Lower leg skin (tissue), 4 donors: ENCODE measurements at regions not wholly inside any gene's neighbourhood (a gene's known extent, or its start where the extent isn't known, plus 50 kb on each side); places are given as distances from the start of the nearest gene placed in this dataset.
A peak's percentile ranks its signal among the peaks of the same experiment; 100 is the strongest.

Experiments
- DNase-seq, 2 donors: peaks; one replicate each; pipeline ENCODE4 v3.0.0-alpha.2; 2019; ENCODE audit warnings: low spot score in 2 of 2
- H3K4me3 ChIP-seq: fragments of 200-600 bp; sonication (generic); 2 replicates; pipeline ENCODE4 v1.5.1; 2017; ENCODE audit warnings: mild to moderate bottlenecking, low read depth; ENCODE audit not compliant: poor library complexity, severe bottlenecking
- CTCF ChIP-seq, 3 donors: fragments of 450-650 bp; IDR thresholded peaks; one replicate each; pipeline ENCODE4 v1.5.1; 2016; ENCODE audit warnings: antibody characterized with exemption in 3 of 3, mild to moderate bottlenecking in 3 of 3, moderate library complexity in 2 of 3
- POLR2A ChIP-seq, 2 donors: fragments of 450-650 bp; IDR thresholded peaks; one replicate each; pipeline ENCODE4 v1.6.1; 2016 to 2017; ENCODE audit warnings: antibody characterized with exemption in 2 of 2, mild to moderate bottlenecking in 1 of 2, moderate library complexity in 1 of 2
- WGBS, 2 donors: methylation state at CpG; one replicate each; pipeline ENCODE4 v1.1.5; 2018; 5-methylcytosine and 5-hydroxymethylcytosine counted together
- intact Hi-C: fragments of 100-400 bp; cut with DNase I; formaldehyde crosslinking; loops from one replicate; pipeline ENCODE4 v1.15.0; 2023; ENCODE audit warnings: low total_unique reads

GRCh38 chr9:91042024-91042423, 240.4 kb downstream of the SYK start:
- intact Hi-C loops = loop anchor here (5.0 kb wide), 1 partner anchor 495 kb away; no protein-coding TSS in a partner anchor
- TF ChIP-seq POLR2A (IDR thresholded peaks at IDR 0.05) = no peak
- no peak for TF ChIP-seq CTCF (IDR thresholded peaks at IDR 0.05)
- 89 to 94% methylated on average over 4 of the region's 4 CpGs for WGBS, 2 donors
- no peak for DNase-seq
- H3K4me3 ChIP-seq = no peak overlapping the region

- intact Hi-C loops = loop anchor here (5.0 kb wide), 1 partner anchor 495 kb away; no protein-coding TSS in a partner anchor
These were observed 240.9 kb downstream of the SYK start for GRCh38 chr9:91042541-91042940.

GRCh38 chr9:91043056-91043810, 241.6 kb downstream of the SYK start:
- no peak for TF ChIP-seq CTCF (IDR thresholded peaks at IDR 0.05)
- no peak for TF ChIP-seq POLR2A (IDR thresholded peaks at IDR 0.05)
- WGBS, 2 donors = 79 to 80% methylated on average over 18 of the region's 18 CpGs
- no peak overlapping the region for H3K4me3 ChIP-seq
- peak; percentile 71 to 88 for DNase-seq
- intact Hi-C loops = loop anchor here (5.0 kb wide), 1 partner anchor 496 kb away; no protein-coding TSS in a partner anchor

More at GRCh38 chr9:91042541-91042940, 240.9 kb downstream of the SYK start:
- TF ChIP-seq CTCF (IDR thresholded peaks at IDR 0.05) (no peak), POLR2A (IDR thresholded peaks at IDR 0.05) (no peak)
- 86 to 87% methylated on average over 5 of the region's 5 CpGs for WGBS, 2 donors
- DNase-seq = no peak
- no peak overlapping the region for H3K4me3 ChIP-seq

GRCh38 chr9:91043811-91044175, 242.2 kb downstream of the SYK start:
- no peak for DNase-seq
- intact Hi-C loops = loop anchor here (5.0 kb wide), 1 partner anchor 496 kb away; no protein-coding TSS in a partner anchor

GRCh38 chr9:91044354-91044753, 242.7 kb downstream of the SYK start:
- TF ChIP-seq POLR2A (IDR thresholded peaks at IDR 0.05) (no peak), CTCF (IDR thresholded peaks at IDR 0.05) (no peak)
- intact Hi-C loops = loop anchor here (5.0 kb wide), 1 partner anchor 497 kb away; no protein-coding TSS in a partner anchor
- WGBS, 2 donors = 96 to 100% methylated on average over 3 of the region's 3 CpGs
- DNase-seq = peak in 1 of 2 donors; percentile 76
- no peak overlapping the region for H3K4me3 ChIP-seq

More at GRCh38 chr9:91043811-91044175, 242.2 kb downstream of the SYK start:
- no peak for TF ChIP-seq POLR2A (IDR thresholded peaks at IDR 0.05)
- TF ChIP-seq CTCF (IDR thresholded peaks at IDR 0.05) = no peak
- H3K4me3 ChIP-seq = no peak overlapping the region
- 85 to 88% methylated on average over 5 of the region's 5 CpGs for WGBS, 2 donors
